GM23338 (cell line): ENCODE measurements at regions not wholly inside any gene's neighbourhood (a gene's known extent, or its start where the extent isn't known, plus 50 kb on each side); places are given as distances from the start of the nearest gene placed in this dataset.

Source experiments
- ATAC-seq: fragments of 200-7000 bp; cut with Tn5 transposase; 3 replicates; pipeline ENCODE4 v1.9.1; 2020
- DNase-seq: peaks from one replicate; pipeline ENCODE4 v3.0.0-alpha.2; 2015; ENCODE audit warnings: low spot score
- H2AFZ ChIP-seq: fragments of 200-600 bp; sonication (generic); 2 replicates; pipeline ENCODE4 v1.8.0; 2016; ENCODE audit warnings: antibody characterized with exemption, mild to moderate bottlenecking, moderate library complexity
- H3F3A ChIP-seq: fragments of 200-600 bp; sonication (generic); replicated peaks from 2 replicates; pipeline ENCODE4 v1.8.0; 2017; ENCODE audit warnings: antibody characterized with exemption, mixed run types, low read depth
- H3K27ac ChIP-seq: fragments of 200-600 bp; sonication (generic); 2 replicates; pipeline ENCODE4 v1.6.1; 2016; ENCODE audit warnings: low read depth
- H3K27me3 ChIP-seq: fragments of 200-600 bp; sonication (generic); 2 replicates; pipeline ENCODE4 v1.8.0; 2016; ENCODE audit warnings: mild to moderate bottlenecking, mixed run types, moderate library complexity; ENCODE audit not compliant: insufficient read depth
- H3K36me3 ChIP-seq: fragments of 200-600 bp; sonication (generic); 2 replicates; pipeline ENCODE4 v1.8.0; 2016; ENCODE audit warnings: mild to moderate bottlenecking; ENCODE audit not compliant: insufficient read depth
- H3K4me1 ChIP-seq: fragments of 200-600 bp; sonication (generic); 2 replicates; pipeline ENCODE4 v1.8.0; 2016; ENCODE audit warnings: mild to moderate bottlenecking, moderate library complexity; ENCODE audit not compliant: insufficient read depth
- H3K4me2 ChIP-seq: fragments of 200-600 bp; sonication (generic); 2 replicates; pipeline ENCODE4 v1.7.1; 2017; ENCODE audit warnings: mixed run types
- H3K4me3 ChIP-seq: fragments of 200-600 bp; sonication (generic); 2 replicates; pipeline ENCODE4 v1.6.1; 2016; ENCODE audit warnings: mixed run types
- H3K79me2 ChIP-seq: fragments of 200-600 bp; sonication (generic); replicated peaks from 2 replicates; pipeline ENCODE4 v1.8.0; 2017; ENCODE audit warnings: mild to moderate bottlenecking; ENCODE audit not compliant: insufficient read depth
- H3K9me2 ChIP-seq: fragments of 200-600 bp; sonication (generic); 2 replicates; pipeline ENCODE4 v1.8.0; 2017; ENCODE audit not compliant: insufficient read depth
- H4K20me1 ChIP-seq: fragments of 200-600 bp; sonication (generic); replicated peaks from 2 replicates; pipeline ENCODE4 v1.8.0; 2017; ENCODE audit warnings: mild to moderate bottlenecking; ENCODE audit not compliant: insufficient read depth
- H3K27ac Mint-ChIP-seq: 2 replicates; pipeline ENCODE4 v1.8.0; 2020; ENCODE audit warnings: inconsistent platforms, mild to moderate bottlenecking, moderate library complexity, mixed read lengths
- H3K27me3 Mint-ChIP-seq: 3 replicates; pipeline ENCODE4 v1.8.0; 2022; ENCODE audit warnings: low read depth, mild to moderate bottlenecking, moderate library complexity, mixed read lengths, inconsistent platforms; ENCODE audit not compliant: insufficient read depth, poor library complexity
- H3K36me3 Mint-ChIP-seq: 3 replicates; pipeline ENCODE4 v1.8.0; 2021; ENCODE audit warnings: low read depth, mild to moderate bottlenecking, inconsistent platforms, moderate library complexity, mixed read lengths
- H3K4me1 Mint-ChIP-seq: 3 replicates; pipeline ENCODE4 v1.8.0; 2020; ENCODE audit warnings: mild to moderate bottlenecking, inconsistent platforms, mixed read lengths
- H3K4me3 Mint-ChIP-seq: 3 replicates; pipeline ENCODE4 v1.8.0; 2021; ENCODE audit warnings: moderate library complexity, mild to moderate bottlenecking, inconsistent platforms, mixed read lengths
- H3K9me3 Mint-ChIP-seq: 3 replicates; pipeline ENCODE4 v1.8.0; 2020; ENCODE audit warnings: moderate library complexity, mild to moderate bottlenecking, inconsistent platforms, mixed read lengths
- CTCF ChIP-seq, 2 experiments: fragments of 200-600 bp in 1 of 2; sonication (generic) in 1 of 2; conservative IDR thresholded peaks; 2 replicates each; pipeline versions ENCODE4 v1.5.1 to v1.6.1; 2016 to 2017; ENCODE audit warnings: antibody characterized with exemption in 2 of 2, low read depth in 2 of 2, mild to moderate bottlenecking in 2 of 2, moderate library complexity in 1 of 2
- ETS1 ChIP-seq: IDR thresholded peaks from 2 replicates; pipeline ENCODE4 v1.6.1; 2016; ENCODE audit warnings: antibody characterized with exemption
- EZH2 ChIP-seq: fragments of 200-600 bp; sonication (generic); IDR thresholded peaks from one replicate; pipeline ENCODE4 v1.8.0; 2017; ENCODE audit warnings: antibody characterized with exemption, mild to moderate bottlenecking, low read depth; ENCODE audit not compliant: unreplicated experiment
- EZH2phosphoT487 ChIP-seq: fragments of 200-600 bp; sonication (generic); IDR thresholded peaks from one replicate; pipeline ENCODE4 v1.8.1; 2018; ENCODE audit warnings: antibody characterized with exemption; ENCODE audit not compliant: unreplicated experiment
- NANOG ChIP-seq: IDR thresholded peaks from 2 replicates; pipeline ENCODE4 v1.6.1; 2016; ENCODE audit warnings: antibody characterized with exemption, borderline replicate concordance
- POLR2AphosphoS5 ChIP-seq: IDR thresholded peaks from 2 replicates; pipeline ENCODE4 v1.6.1; 2016; ENCODE audit warnings: antibody characterized with exemption, low read depth
- REST ChIP-seq: IDR thresholded peaks from one replicate; pipeline ENCODE4 v1.6.1; 2018; ENCODE audit warnings: antibody characterized with exemption; ENCODE audit not compliant: unreplicated experiment
- ZNF331 ChIP-seq: fragments of 250-450 bp; sonication (Bioruptor Pico); IDR thresholded peaks from 2 replicates; pipeline ENCODE4 v1.5.0; 2020; ENCODE audit warnings: low read depth, mild to moderate bottlenecking, moderate library complexity
- ZNF462 ChIP-seq: fragments of 250-450 bp; sonication (Bioruptor Pico); IDR thresholded peaks from 2 replicates; pipeline ENCODE4 v1.5.0; 2020; ENCODE audit warnings: mild to moderate bottlenecking, moderate library complexity

- TF ChIP-seq CTCF (conservative IDR thresholded peaks at IDR 0.05; ENCODE audit: low read depth in 2 of 2) (no peak), REST (no peak), NANOG (no peak), POLR2AphosphoS5 (no peak)
Observed at GRCh38 chrX:468979-469378, 82.3 kb upstream of the PPP2R3B start (continued).

- DNase-seq (no peak), ATAC-seq (no peak)
- Mint-ChIP-seq H3K4me3 (no peak overlapping the region), H3K9me3 (peaks cover 95% of the 10 kb centered on the region), H3K27ac (no peak overlapping the region), H3K36me3 (peaks cover 22% of the 10 kb centered on the region), H3K4me1 (no peaks in the 10 kb centered on the region), H3K27me3 (peaks cover 5% of the 10 kb centered on the region)
- Histone ChIP-seq H3K4me1 (0 out of 2 replicates have a peak, but pooled peaks cover 4% of the 10 kb centered on the region), H3F3A (0 out of 2 replicates have a peak, but pooled peaks cover under 1% of the 10 kb centered on the region), H2AFZ (no peak overlapping the region; the same call in 1 of the 2 replicates), H3K4me3 (no peak overlapping the region), H3K27ac (no peak overlapping the region), H3K79me2 (no peaks in the 10 kb centered on the region), H3K4me2 (no peak overlapping the region), H4K20me1 (no peaks in the 10 kb centered on the region), H3K27me3 (no peaks in the 10 kb centered on the region), H3K36me3 (no peaks in the 10 kb centered on the region), H3K9me2 (no peaks in the 10 kb centered on the region)
- TF ChIP-seq ETS1 (no peak), EZH2 (no peak), EZH2phosphoT487 (no peak), POLR2AphosphoS5 (no peak), ZNF331 (no peak), ZNF462 (CRISPR knock-in tag) (no peak), CTCF (conservative IDR thresholded peaks at IDR 0.05; ENCODE audit: low read depth in 2 of 2) (no peak)
Observed at GRCh38 chrX:470686-471085, 84.0 kb upstream of the PPP2R3B start.
